ENCODE measurements at regions not wholly inside any gene's neighbourhood (a gene's known extent, or its start where the extent isn't known, plus 50 kb on each side); places are given as distances from the start of the nearest gene placed in this dataset.

GRCh38 chr1:68963353-68963752, 466.5 kb upstream of the DEPDC1 start:
- TF ChIP-seq REST (IDR thresholded peaks at IDR 0.05; ENCODE audit: borderline replicate concordance) (no peak), POLR2AphosphoS5 (IDR thresholded peaks at IDR 0.05) (no peak), SMC3 (conservative IDR thresholded peaks at IDR 0.05; ENCODE audit: poor library complexity) (no peak), CTCF (IDR thresholded peaks at IDR 0.05; ENCODE audit: poor library complexity, severe bottlenecking) (no peak), EP300 (conservative IDR thresholded peaks at IDR 0.05; ENCODE audit: poor library complexity, severe bottlenecking) (no peak), TAF1 (IDR thresholded peaks at IDR 0.05; ENCODE audit: low read depth) (no peak), EZH2 (IDR thresholded peaks at IDR 0.05; ENCODE audit: borderline replicate concordance, insufficient read depth, low read length, poor library complexity, severe bottlenecking) (no peak), RAD21 (conservative IDR thresholded peaks at IDR 0.05) (no peak), MXI1 (conservative IDR thresholded peaks at IDR 0.05; ENCODE audit: poor library complexity, severe bottlenecking) (no peak)
- Histone ChIP-seq H3K4me3 (ENCODE audit: low read length) (no peak overlapping the region), H3K36me3 (ENCODE audit: insufficient read depth, low read length) (no peaks in the 10 kb centered on the region), H3F3A (ENCODE audit: insufficient read depth, low read length, poor library complexity, severe bottlenecking) (no peaks in the 10 kb centered on the region), H3K27me3 (ENCODE audit: insufficient read depth, low read depth, low read length) (no peaks in the 10 kb centered on the region), H2AFZ (ENCODE audit: low read depth, low read length) (no peak overlapping the region), H3K9me3 (ENCODE audit: low read length) (no peaks in the 10 kb centered on the region), H3K79me2 (replicated peaks; ENCODE audit: insufficient read depth, low read length) (no peaks in the 10 kb centered on the region), H3K27ac (ENCODE audit: low read length) (no peak overlapping the region), H3K4me2 (ENCODE audit: low read length) (no peak overlapping the region), H3K9ac (ENCODE audit: low read length) (no peak overlapping the region), H4K20me1 (ENCODE audit: insufficient read depth) (no peaks in the 10 kb centered on the region), H3K9me2 (ENCODE audit: insufficient read depth, low read length) (no peaks in the 10 kb centered on the region)

DNA sequence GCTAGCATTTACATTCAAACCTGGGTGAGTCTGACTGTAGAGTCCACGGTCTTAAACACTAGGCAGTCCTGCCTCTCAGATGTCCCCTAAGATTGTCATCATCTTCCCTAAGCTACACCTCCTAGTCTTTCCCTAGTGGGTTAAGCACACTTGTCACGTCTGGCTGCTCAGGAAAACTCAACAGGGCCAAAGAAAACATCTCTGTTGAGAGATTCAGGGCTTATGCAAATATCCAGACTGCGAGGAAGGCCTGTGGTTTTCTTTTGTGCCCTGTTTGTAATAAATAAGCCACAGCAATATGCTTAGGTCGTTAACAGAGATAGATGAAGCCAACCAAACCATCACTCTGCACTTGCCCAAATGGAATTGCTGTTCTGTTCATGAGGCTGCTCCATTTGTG, 472.6 kb upstream of the DEPDC1 start:
- Histone ChIP-seq H3K4me3 (ENCODE audit: low read length) (no peak overlapping the region), H3K9me3 (ENCODE audit: low read length) (no peaks in the 10 kb centered on the region), H3K9me2 (ENCODE audit: insufficient read depth, low read length) (no peaks in the 10 kb centered on the region), H3F3A (ENCODE audit: insufficient read depth, low read length, poor library complexity, severe bottlenecking) (no peaks in the 10 kb centered on the region), H3K36me3 (ENCODE audit: insufficient read depth, low read length) (no peaks in the 10 kb centered on the region), H3K9ac (ENCODE audit: low read length) (no peak overlapping the region), H4K20me1 (ENCODE audit: insufficient read depth) (no peaks in the 10 kb centered on the region), H2AFZ (ENCODE audit: low read depth, low read length) (no peak overlapping the region), H3K79me2 (replicated peaks; ENCODE audit: insufficient read depth, low read length) (no peaks in the 10 kb centered on the region), H3K4me2 (ENCODE audit: low read length) (no peak overlapping the region), H3K27me3 (ENCODE audit: insufficient read depth, low read depth, low read length) (no peaks in the 10 kb centered on the region), H3K27ac (ENCODE audit: low read length) (no peak overlapping the region)
- no peak for TF ChIP-seq CTCF (IDR thresholded peaks at IDR 0.05; ENCODE audit: poor library complexity, severe bottlenecking)
